SK-N-SH (cell line): ENCODE measurements at regions not wholly inside any gene's neighbourhood (a gene's known extent, or its start where the extent isn't known, plus 50 kb on each side); places are given as distances from the start of the nearest gene placed in this dataset.

ENCODE experiments used
- CTCF ChIA-PET: fragments of 300-600, 350-600 bp; formaldehyde crosslinking; extraction: SDS; loops from one replicate; lab custom pipeline; 2021; lab: Yijun Ruan, JAX
- POLR2A ChIA-PET: fragments of 350-600 bp; sonication (Branson Sonifier 250); formaldehyde crosslinking; extraction: SDS; loops from one replicate; lab custom pipeline; 2020; ENCODE audit warnings: antibody characterized with exemption, inconsistent platforms; lab: Yijun Ruan, JAX
- DNase-seq: peaks from one replicate; pipeline ENCODE4 v3.0.0; 2012
- H2AFZ ChIP-seq: fragments of 200-600 bp; sonication (generic); 2 replicates; pipeline ENCODE4 v1.8.1; 2016; ENCODE audit warnings: antibody characterized with exemption, mild to moderate bottlenecking, low read depth
- H3F3A ChIP-seq: fragments of 200-600 bp; sonication (generic); replicated peaks from 2 replicates; pipeline ENCODE3; 2016; ENCODE audit warnings: antibody characterized with exemption, mild to moderate bottlenecking; ENCODE audit not compliant: insufficient read depth
- H3K27ac ChIP-seq, 2 experiments: fragments of 200-500 bp in 1 of 2; fragments of 200-600 bp in 1 of 2; sonication (Bioruptor generic) in 1 of 2; sonication (generic), shearing (Covaris generic) in 1 of 2; 2 replicates each; pipeline versions ENCODE4 v1.5.1 to v1.6.1; 2014 to 2016; ENCODE audit warnings: low read depth in 2 of 2, inconsistent platforms in 1 of 2, low read length in 1 of 2, mild to moderate bottlenecking in 1 of 2, mixed read lengths in 1 of 2
- H3K27me3 ChIP-seq: fragments of 200-600 bp; sonication (generic), shearing (Covaris generic); 2 replicates; pipeline ENCODE4 v1.6.1; 2016; ENCODE audit warnings: mixed run types; ENCODE audit not compliant: insufficient read depth
- H3K36me3 ChIP-seq, 2 experiments: fragments of 200-500 bp in 1 of 2; fragments of 200-600 bp in 1 of 2; sonication (Bioruptor generic) in 1 of 2; sonication (generic) in 1 of 2; replicated peaks in 1 of 2; 2 replicates each; pipeline versions ENCODE3 to v1.5.1; 2014 to 2016; ENCODE audit warnings: low read length in 1 of 2, mild to moderate bottlenecking in 1 of 2; ENCODE audit not compliant: insufficient read depth in 2 of 2, control insufficient read depth in 1 of 2
- H3K4me1 ChIP-seq, 2 experiments: fragments of 200-500 bp in 1 of 2; fragments of 200-600 bp in 1 of 2; sonication (Bioruptor generic) in 1 of 2; sonication (generic), shearing (Covaris generic) in 1 of 2; 2 replicates each; pipeline versions ENCODE4 v1.5.1 to v1.6.1; 2014 to 2016; ENCODE audit warnings: low read depth in 1 of 2, low read length in 1 of 2, mixed run types in 1 of 2; ENCODE audit not compliant: insufficient read depth in 2 of 2, control insufficient read depth in 1 of 2
- H3K4me2 ChIP-seq: fragments of 200-600 bp; sonication (generic), shearing (Covaris generic); 2 replicates; pipeline ENCODE4 v1.6.1; 2017; ENCODE audit warnings: mixed run types
- H3K4me3 ChIP-seq, 2 experiments: fragments of 200-500 bp in 1 of 2; fragments of 200-600 bp in 1 of 2; sonication (Bioruptor generic) in 1 of 2; sonication (generic), shearing (Covaris generic) in 1 of 2; 2 replicates each; pipeline versions ENCODE4 v1.5.1 to v1.8.1; 2014 to 2016; ENCODE audit warnings: low read depth in 2 of 2, inconsistent platforms in 1 of 2, low read length in 1 of 2, mild to moderate bottlenecking in 1 of 2, mixed read lengths in 1 of 2, moderate library complexity in 1 of 2
- H3K79me2 ChIP-seq: fragments of 200-600 bp; sonication (generic); 2 replicates; pipeline ENCODE4 v1.8.1; 2017; ENCODE audit warnings: mild to moderate bottlenecking; ENCODE audit not compliant: insufficient read depth
- H3K9ac ChIP-seq: fragments of 200-600 bp; sonication (generic); 2 replicates; pipeline ENCODE4 v1.6.1; 2017; ENCODE audit warnings: mixed run types
- H3K9me2 ChIP-seq: fragments of 200-600 bp; sonication (generic); 2 replicates; pipeline ENCODE4 v1.6.1; 2017; ENCODE audit warnings: mixed run types
- H3K9me3 ChIP-seq: fragments of 200-600 bp; sonication (generic); 2 replicates; pipeline ENCODE4 v1.6.1; 2017; ENCODE audit warnings: mixed run types, mild to moderate bottlenecking, moderate library complexity
- H4K20me1 ChIP-seq: fragments of 200-600 bp; sonication (generic); 2 replicates; pipeline ENCODE4 v1.6.1; 2017; ENCODE audit warnings: mild to moderate bottlenecking, mixed run types; ENCODE audit not compliant: insufficient read depth
- CHD2 ChIP-seq: fragments of 150-350 bp; IDR thresholded peaks from 2 replicates; pipeline ENCODE4 v1.6.1; 2018; ENCODE audit warnings: low read length; ENCODE audit not compliant: partially characterized antibody
- EZH2phosphoT487 ChIP-seq: fragments of 200-600 bp; sonication (generic); IDR thresholded peaks from 2 replicates; pipeline ENCODE4 v1.6.1; 2017; ENCODE audit warnings: low read depth, mixed run types, mild to moderate bottlenecking, antibody characterized with exemption, moderate library complexity, borderline replicate concordance
- FOXJ3 ChIP-seq: sonication (generic); formaldehyde crosslinking; IDR thresholded peaks from 2 replicates; pipeline ENCODE4 v1.5.1; 2020; ENCODE audit warnings: mild to moderate bottlenecking, missing genetic modification reagents
- MAX ChIP-seq: IDR thresholded peaks from 2 replicates; pipeline ENCODE4 v1.4.0; 2012; ENCODE audit warnings: low read depth
- MXI1 ChIP-seq: IDR thresholded peaks from 2 replicates; pipeline ENCODE4 v1.6.1; 2012; ENCODE audit warnings: mild to moderate bottlenecking, low read depth, low read length, improper control_type of control experiment
- RAD21 ChIP-seq: IDR thresholded peaks from 2 replicates; pipeline ENCODE4 v1.6.1; 2012; ENCODE audit warnings: mild to moderate bottlenecking, low read length
- RXRA ChIP-seq: IDR thresholded peaks from 2 replicates; pipeline ENCODE4 v1.4.0; 2012; ENCODE audit warnings: low read depth, mild to moderate bottlenecking, borderline replicate concordance
- SIN3A ChIP-seq: IDR thresholded peaks from 2 replicates; pipeline ENCODE4 v1.6.1; 2012; ENCODE audit warnings: low read depth, mild to moderate bottlenecking, low read length, moderate library complexity, borderline replicate concordance
- TCF12 ChIP-seq: IDR thresholded peaks from 2 replicates; pipeline ENCODE4 v1.4.0; 2012
- TEAD4 ChIP-seq: IDR thresholded peaks from 2 replicates; pipeline ENCODE4 v1.4.0; 2012; ENCODE audit warnings: mild to moderate bottlenecking, borderline replicate concordance; ENCODE audit not compliant: insufficient read depth
- WGBS: methylation state at CpG from one replicate; pipeline ENCODE4 v1.1.6; 2017; ENCODE audit warnings: low lambda C conversion rate; 5-methylcytosine and 5-hydroxymethylcytosine counted together
- TF ChIP-seq, protein P1 (sequence below): IDR thresholded peaks from 2 replicates; pipeline ENCODE4 v1.6.1; 2012; ENCODE audit warnings: mild to moderate bottlenecking, low read depth, low read length, moderate library complexity
- TF ChIP-seq, protein P2 (sequence below): IDR thresholded peaks from 2 replicates; pipeline ENCODE4 v1.4.0; 2012; ENCODE audit warnings: low read depth, borderline replicate concordance
- TF ChIP-seq, protein P3 (sequence below): IDR thresholded peaks from 2 replicates; pipeline ENCODE4 v1.4.0; 2012; ENCODE audit warnings: low read depth, borderline replicate concordance

DNA sequence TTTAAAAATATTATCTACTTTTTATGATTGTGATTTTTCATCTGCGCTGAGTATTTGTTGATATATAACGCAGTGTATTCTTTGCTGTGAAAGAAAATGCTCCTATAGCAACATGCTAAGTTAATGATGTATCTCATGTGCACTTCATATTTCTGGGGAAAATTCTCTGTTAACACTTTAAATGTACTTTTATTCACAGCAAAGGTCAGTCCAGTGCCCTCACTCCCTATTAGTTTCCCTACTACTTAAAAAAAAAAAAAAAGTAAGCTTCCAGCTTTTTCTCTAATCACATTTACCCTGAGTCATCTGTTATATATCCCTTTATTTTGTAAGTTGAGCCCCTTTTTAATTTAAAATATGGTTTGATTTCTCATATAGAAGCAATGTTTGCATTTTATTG lies 219.8 kb downstream of the AEBP2 start (continued):
- TF ChIP-seq, protein P1, sequence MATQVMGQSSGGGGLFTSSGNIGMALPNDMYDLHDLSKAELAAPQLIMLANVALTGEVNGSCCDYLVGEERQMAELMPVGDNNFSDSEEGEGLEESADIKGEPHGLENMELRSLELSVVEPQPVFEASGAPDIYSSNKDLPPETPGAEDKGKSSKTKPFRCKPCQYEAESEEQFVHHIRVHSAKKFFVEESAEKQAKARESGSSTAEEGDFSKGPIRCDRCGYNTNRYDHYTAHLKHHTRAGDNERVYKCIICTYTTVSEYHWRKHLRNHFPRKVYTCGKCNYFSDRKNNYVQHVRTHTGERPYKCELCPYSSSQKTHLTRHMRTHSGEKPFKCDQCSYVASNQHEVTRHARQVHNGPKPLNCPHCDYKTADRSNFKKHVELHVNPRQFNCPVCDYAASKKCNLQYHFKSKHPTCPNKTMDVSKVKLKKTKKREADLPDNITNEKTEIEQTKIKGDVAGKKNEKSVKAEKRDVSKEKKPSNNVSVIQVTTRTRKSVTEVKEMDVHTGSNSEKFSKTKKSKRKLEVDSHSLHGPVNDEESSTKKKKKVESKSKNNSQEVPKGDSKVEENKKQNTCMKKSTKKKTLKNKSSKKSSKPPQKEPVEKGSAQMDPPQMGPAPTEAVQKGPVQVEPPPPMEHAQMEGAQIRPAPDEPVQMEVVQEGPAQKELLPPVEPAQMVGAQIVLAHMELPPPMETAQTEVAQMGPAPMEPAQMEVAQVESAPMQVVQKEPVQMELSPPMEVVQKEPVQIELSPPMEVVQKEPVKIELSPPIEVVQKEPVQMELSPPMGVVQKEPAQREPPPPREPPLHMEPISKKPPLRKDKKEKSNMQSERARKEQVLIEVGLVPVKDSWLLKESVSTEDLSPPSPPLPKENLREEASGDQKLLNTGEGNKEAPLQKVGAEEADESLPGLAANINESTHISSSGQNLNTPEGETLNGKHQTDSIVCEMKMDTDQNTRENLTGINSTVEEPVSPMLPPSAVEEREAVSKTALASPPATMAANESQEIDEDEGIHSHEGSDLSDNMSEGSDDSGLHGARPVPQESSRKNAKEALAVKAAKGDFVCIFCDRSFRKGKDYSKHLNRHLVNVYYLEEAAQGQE, result no peak
- TF ChIP-seq SIN3A (no peak), RAD21 (no peak)
- TF ChIP-seq, protein P2, sequence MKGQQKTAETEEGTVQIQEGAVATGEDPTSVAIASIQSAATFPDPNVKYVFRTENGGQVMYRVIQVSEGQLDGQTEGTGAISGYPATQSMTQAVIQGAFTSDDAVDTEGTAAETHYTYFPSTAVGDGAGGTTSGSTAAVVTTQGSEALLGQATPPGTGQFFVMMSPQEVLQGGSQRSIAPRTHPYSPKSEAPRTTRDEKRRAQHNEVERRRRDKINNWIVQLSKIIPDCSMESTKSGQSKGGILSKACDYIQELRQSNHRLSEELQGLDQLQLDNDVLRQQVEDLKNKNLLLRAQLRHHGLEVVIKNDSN, result no peak

GRCh38 chr12:19659501-19659900 lies 220.2 kb downstream of the AEBP2 start:
- POLR2A ChIA-PET, result no interaction called here

More at GRCh38 chr12:19659501-19659900, 220.2 kb downstream of the AEBP2 start:
- no peaks in the 10 kb centered on the region for H3K9me2 ChIP-seq
- no peak overlapping the region for H3K4me2 ChIP-seq
- TF ChIP-seq EZH2phosphoT487 (no peak), RXRA (no peak), MXI1 (no peak), CHD2 (no peak), FOXJ3 (CRISPR knock-in tag) (no peak), TCF12 (no peak), TEAD4 (no peak), MAX (no peak)
- TF ChIP-seq, protein P1, result no peak
- TF ChIP-seq, protein P3, sequence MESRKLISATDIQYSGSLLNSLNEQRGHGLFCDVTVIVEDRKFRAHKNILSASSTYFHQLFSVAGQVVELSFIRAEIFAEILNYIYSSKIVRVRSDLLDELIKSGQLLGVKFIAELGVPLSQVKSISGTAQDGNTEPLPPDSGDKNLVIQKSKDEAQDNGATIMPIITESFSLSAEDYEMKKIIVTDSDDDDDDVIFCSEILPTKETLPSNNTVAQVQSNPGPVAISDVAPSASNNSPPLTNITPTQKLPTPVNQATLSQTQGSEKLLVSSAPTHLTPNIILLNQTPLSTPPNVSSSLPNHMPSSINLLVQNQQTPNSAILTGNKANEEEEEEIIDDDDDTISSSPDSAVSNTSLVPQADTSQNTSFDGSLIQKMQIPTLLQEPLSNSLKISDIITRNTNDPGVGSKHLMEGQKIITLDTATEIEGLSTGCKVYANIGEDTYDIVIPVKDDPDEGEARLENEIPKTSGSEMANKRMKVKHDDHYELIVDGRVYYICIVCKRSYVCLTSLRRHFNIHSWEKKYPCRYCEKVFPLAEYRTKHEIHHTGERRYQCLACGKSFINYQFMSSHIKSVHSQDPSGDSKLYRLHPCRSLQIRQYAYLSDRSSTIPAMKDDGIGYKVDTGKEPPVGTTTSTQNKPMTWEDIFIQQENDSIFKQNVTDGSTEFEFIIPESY, result no peak
- TF ChIP-seq, all 33 proteins: peak for 0
- Histone ChIP-seq H3K27ac (no peak overlapping the region), H2AFZ (no peak overlapping the region), H3K4me3 (no peak overlapping the region), H3K9me3 (no peaks in the 10 kb centered on the region), H3K79me2 (no peaks in the 10 kb centered on the region), H3K36me3 (no peaks in the 10 kb centered on the region), H3F3A (peaks cover 5% of the 10 kb centered on the region), H3K9ac (no peak overlapping the region), H3K4me1 (peaks cover 0 to 6% of the 10 kb centered on the region in 2 experiments; a peak in 2 of 4 replicates), H3K27me3 (no peaks in the 10 kb centered on the region), H4K20me1 (no peaks in the 10 kb centered on the region)
- CTCF ChIA-PET, result interaction anchor here (0.9 kb wide), 1 partner anchor 1139 kb away, joined by 3 read pairs; no protein-coding TSS in a partner anchor
- 86% methylated on average over 2 of the region's 2 CpGs for whole genome bisulfite sequencing
- DNase-seq, result no peak
